ENCODE measurements at regions not wholly inside any gene's neighbourhood (a gene's known extent, or its start where the extent isn't known, plus 50 kb on each side); places are given as distances from the start of the nearest gene placed in this dataset.
"Not testable (repeated sequence)": the region's sequence is repeated elsewhere in the genome, so short reads cannot be mapped to it uniquely, and the experiment has no call there.

DNA sequence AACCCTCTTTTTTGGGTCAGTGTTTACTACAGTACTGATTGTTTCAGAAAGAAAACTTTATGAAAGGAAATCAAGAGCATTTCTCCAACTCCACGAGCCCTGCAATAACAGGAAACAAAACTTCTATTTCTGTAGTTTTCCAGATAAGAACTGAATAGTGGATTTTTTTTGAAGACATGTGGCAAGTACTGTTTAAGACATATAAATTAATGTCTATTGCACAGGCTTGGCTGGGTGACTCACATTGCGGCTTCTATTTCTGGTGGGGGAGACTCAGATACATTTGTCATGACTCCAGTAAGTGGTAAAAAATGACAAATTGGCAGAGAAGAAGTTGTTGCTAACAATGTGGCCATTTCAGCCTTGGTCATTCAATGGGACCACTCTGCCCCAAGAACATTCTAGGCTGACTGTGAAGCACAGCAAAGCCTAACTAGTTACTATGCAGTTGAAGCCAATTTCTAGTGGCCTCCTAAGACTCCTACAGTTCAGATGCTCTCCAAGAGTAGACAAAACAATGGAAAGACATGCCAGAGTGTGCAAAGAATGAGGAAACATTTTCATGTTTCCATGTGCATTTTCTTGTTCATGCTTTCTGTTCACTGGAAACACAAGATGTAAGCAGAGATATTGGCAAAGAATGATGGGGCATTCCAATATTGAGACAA lies 200.9 kb downstream of the EDN1 start:
- intact Hi-C loops (cut with DNase I), result no loop called here
- DNase-seq, result peak in 34 of 42 donors; percentile 10 to 78 (median 48)

DNA sequence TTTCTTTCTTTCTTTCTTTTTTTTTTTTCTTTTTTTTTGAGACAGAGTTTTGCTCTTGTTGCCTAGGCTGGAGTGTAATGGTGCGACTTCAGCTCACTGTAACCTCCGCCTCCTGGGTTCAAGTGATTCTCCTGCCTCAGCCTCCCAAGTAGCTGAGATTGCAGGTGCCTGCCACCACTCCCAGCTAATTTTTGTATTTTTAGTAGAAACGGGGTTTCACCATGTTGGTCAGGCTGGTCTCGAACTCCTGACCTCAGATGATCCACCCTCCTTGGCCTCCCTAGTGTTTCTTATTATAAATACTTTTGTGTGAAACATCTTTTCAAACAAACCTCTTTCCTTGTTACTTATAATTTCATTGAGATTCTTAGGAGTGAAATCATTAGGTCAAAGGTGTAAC lies 202.8 kb downstream of the EDN1 start:
- intact Hi-C loops (cut with DNase I); DNase-seq: not testable (repeated sequence)

DNA sequence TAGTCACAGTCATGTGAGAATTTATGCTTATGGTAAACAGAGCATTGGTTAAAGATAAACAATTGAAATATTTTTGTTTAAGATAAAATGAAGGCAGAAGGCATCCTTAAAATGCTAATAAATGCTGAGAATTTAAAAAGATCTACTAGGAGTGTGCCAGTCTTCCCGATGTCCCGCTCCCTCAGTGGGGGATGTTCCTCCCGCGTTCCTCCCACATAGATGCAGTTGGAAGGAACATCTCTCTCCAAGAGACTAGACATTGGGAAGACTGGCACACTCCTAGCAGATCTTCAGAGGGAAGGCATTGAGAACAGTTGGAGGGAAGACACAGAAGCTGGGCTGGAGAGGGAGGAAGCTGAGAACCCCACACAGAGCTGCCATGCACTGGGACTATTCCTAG lies 203.3 kb downstream of the EDN1 start:
- DNase-seq, result peak in 17 of 42 donors; percentile 7 to 68 (median 31)
- intact Hi-C loops (cut with DNase I), result no loop called here

GRCh38 chr6:12494161-12494560 lies 204.0 kb downstream of the EDN1 start:
- DNase-seq, result peak in 1 of 42 donors; percentile 5
- intact Hi-C loops (cut with DNase I), result no loop called here

- no peak for DNase-seq
- intact Hi-C loops (cut with DNase I), result no loop called here
Observed at GRCh38 chr6:12501990-12502389, 211.8 kb downstream of the EDN1 start.

- no peak for DNase-seq
- intact Hi-C loops (cut with DNase I), result no loop called here
Observed at GRCh38 chr6:12504325-12504966, 212.1 kb upstream of the PHACTR1 start.

GRCh38 chr6:12505486-12505885 lies 211.1 kb upstream of the PHACTR1 start:
- no peak for DNase-seq
- intact Hi-C loops (cut with DNase I), result no loop called here

DNA sequence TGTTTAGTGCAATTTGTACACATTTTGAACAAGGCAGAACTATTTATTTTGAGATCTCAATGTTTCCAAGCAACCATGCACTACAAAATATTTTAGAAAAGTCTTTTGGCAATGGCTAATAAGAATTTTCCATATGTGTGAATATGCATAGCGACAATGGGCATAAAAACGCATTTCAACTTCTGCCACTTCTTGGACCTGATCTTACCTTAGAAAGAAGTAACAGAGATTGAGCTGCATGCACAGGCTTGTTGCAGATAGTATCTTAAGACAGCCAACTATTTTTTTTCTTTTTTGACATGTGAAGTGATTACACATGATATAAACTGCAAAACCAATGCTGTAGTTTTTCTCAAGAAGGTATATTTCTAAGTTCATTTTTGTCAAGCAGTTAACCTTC lies 210.4 kb upstream of the PHACTR1 start:
- DNase-seq, result no peak
- intact Hi-C loops (cut with DNase I), result no loop called here

DNA sequence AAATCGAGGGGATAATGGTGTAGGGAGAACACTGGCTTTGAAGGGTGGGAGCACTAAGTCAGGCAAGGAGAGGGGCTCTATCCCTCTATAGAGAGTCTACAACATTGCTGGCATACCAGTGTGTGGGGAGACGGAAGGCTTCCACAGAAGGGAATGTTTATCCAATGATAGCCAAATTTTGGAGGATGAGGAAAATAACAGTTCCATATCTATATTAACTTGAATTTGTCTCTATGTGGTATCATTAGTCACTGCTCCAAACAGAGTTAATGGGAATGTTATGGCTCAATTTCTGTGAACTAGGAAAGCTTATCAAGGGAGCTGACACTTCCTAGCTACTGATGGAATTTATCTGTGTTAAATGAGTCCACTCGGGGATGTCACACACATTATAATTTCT lies 208.9 kb upstream of the PHACTR1 start:
- intact Hi-C loops (cut with DNase I), result no loop called here
- DNase-seq, result no peak

- DNase-seq, result no peak
- intact Hi-C loops (cut with DNase I), result no loop called here
Observed at GRCh38 chr6:12508553-12508952, 208.0 kb upstream of the PHACTR1 start.

GRCh38 chr6:12509060-12509459 lies 207.5 kb upstream of the PHACTR1 start:
- intact Hi-C loops (cut with DNase I), result no loop called here
- no peak for DNase-seq

GRCh38 chr6:12516070-12516469 lies 200.5 kb upstream of the PHACTR1 start:
- intact Hi-C loops (cut with DNase I), result no loop called here
- no peak for DNase-seq

GRCh38 chr6:12522347-12522746 lies 194.2 kb upstream of the PHACTR1 start:
- intact Hi-C loops (cut with DNase I), result no loop called here
- no peak for DNase-seq

- intact Hi-C loops (cut with DNase I), result no loop called here
- no peak for DNase-seq
Observed at GRCh38 chr6:12523726-12524125, 192.8 kb upstream of the PHACTR1 start.

DNA sequence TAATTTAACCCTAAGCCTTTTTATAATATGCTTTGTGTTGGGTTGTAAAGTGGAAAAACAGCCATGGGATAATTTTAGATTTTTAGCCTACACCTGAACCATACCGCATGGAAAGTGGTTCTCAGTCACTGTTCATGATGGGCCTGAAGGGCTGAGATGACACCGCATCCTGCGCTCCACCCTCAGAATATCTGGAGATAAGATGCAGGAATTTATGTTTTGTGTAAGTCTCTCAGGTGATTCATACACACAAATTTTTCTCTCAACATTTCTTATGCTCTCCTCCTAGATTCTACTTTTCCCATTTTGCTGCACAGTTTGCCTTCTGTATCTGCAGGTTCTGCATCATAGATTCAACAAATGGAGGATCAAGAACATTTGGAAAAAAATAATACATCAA lies 191.3 kb upstream of the PHACTR1 start:
- DNase-seq, result no peak
- intact Hi-C loops (cut with DNase I), result no loop called here

- intact Hi-C loops (cut with DNase I), result no loop called here
- DNase-seq, result no peak
Observed at GRCh38 chr6:12527339-12527738, 189.2 kb upstream of the PHACTR1 start.

DNA sequence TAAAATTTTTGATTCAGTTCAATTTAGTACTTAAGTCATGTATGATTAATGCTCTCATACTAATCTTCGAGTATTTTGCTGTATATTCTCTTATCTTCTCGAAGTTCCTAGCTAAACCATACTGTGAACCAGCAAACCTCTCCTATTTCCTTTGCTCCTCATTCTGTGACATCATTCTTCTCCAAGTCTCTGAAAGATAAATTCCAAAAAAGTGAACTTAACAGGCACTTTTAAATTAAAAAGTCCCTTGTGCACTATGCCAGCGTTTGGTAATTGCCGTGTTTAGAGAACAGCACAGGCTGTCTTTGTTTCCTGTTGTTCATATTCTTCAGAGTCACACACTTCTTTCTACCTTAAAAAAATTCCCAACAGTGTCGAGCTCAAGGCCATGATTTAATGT lies 188.4 kb upstream of the PHACTR1 start:
- no peak for DNase-seq
- intact Hi-C loops (cut with DNase I), result no loop called here

GRCh38 chr6:12528581-12529363 lies 187.8 kb upstream of the PHACTR1 start:
- intact Hi-C loops (cut with DNase I), result no loop called here
- no peak for DNase-seq

- no peak for DNase-seq
- intact Hi-C loops (cut with DNase I), result no loop called here
Observed at GRCh38 chr6:12529364-12530019, 187.1 kb upstream of the PHACTR1 start.

- intact Hi-C loops (cut with DNase I), result no loop called here
- no peak for DNase-seq
Observed at GRCh38 chr6:12530345-12530744, 186.2 kb upstream of the PHACTR1 start.
